ENCODE measurements at regions not wholly inside any gene's neighbourhood (a gene's known extent, or its start where the extent isn't known, plus 50 kb on each side); places are given as distances from the start of the nearest gene placed in this dataset.

GRCh38 chr13:64083811-64084210, 2668.2 kb upstream of the PCDH20 start:
- TF ChIP-seq TCF12 (IDR thresholded peaks at IDR 0.05; ENCODE audit: low read depth), result no peak
- TF ChIP-seq TEAD4 (IDR thresholded peaks at IDR 0.05), result no peak
- TF ChIP-seq REST (IDR thresholded peaks at IDR 0.05; ENCODE audit: low read depth), result no peak
- TF ChIP-seq CEBPB (IDR thresholded peaks at IDR 0.05), result no peak
- no peak for TF ChIP-seq NFIC (IDR thresholded peaks at IDR 0.05)

- TF ChIP-seq REST (IDR thresholded peaks at IDR 0.05; ENCODE audit: low read depth) (no peak), RAD21 (IDR thresholded peaks at IDR 0.05; ENCODE audit: low read depth) (no peak), NFIC (IDR thresholded peaks at IDR 0.05) (no peak), FOXM1 (IDR thresholded peaks at IDR 0.05; ENCODE audit: borderline replicate concordance, low read depth) (no peak), ZBTB7A (IDR thresholded peaks at IDR 0.05; ENCODE audit: low read depth) (no peak), TEAD4 (IDR thresholded peaks at IDR 0.05) (no peak), MAX (IDR thresholded peaks at IDR 0.05) (no peak)
These were observed 2667.7 kb upstream of the PCDH20 start for GRCh38 chr13:64083396-64083795.

GRCh38 chr13:64078480-64078936, 2662.9 kb upstream of the PCDH20 start:
- TF ChIP-seq TAF1 (IDR thresholded peaks at IDR 0.05; ENCODE audit: low read depth) (no peak), CEBPB (IDR thresholded peaks at IDR 0.05) (no peak), ZBTB7A (IDR thresholded peaks at IDR 0.05; ENCODE audit: low read depth) (no peak), NFIC (IDR thresholded peaks at IDR 0.05) (no peak)

- no peak for TF ChIP-seq NFIC (IDR thresholded peaks at IDR 0.05)
- no peak for TF ChIP-seq RAD21 (IDR thresholded peaks at IDR 0.05; ENCODE audit: low read depth)
- TF ChIP-seq CEBPB (IDR thresholded peaks at IDR 0.05), result no peak
- no peak for TF ChIP-seq TAF1 (IDR thresholded peaks at IDR 0.05; ENCODE audit: low read depth)
- TF ChIP-seq FOXM1 (IDR thresholded peaks at IDR 0.05; ENCODE audit: borderline replicate concordance, low read depth), result no peak
- no peak for TF ChIP-seq USF1 (IDR thresholded peaks at IDR 0.05)
- TF ChIP-seq ZBTB7A (IDR thresholded peaks at IDR 0.05; ENCODE audit: low read depth), result no peak
- TF ChIP-seq EGR1 (IDR thresholded peaks at IDR 0.05), result no peak
- no peak for TF ChIP-seq TCF12 (IDR thresholded peaks at IDR 0.05; ENCODE audit: low read depth)
- no peak for TF ChIP-seq MAX (IDR thresholded peaks at IDR 0.05)
- no peak for TF ChIP-seq YY1 (IDR thresholded peaks at IDR 0.05; ENCODE audit: low read depth)
- TF ChIP-seq CREB1 (IDR thresholded peaks at IDR 0.05; ENCODE audit: low read depth), result no peak
- no peak for TF ChIP-seq TEAD4 (IDR thresholded peaks at IDR 0.05)
- no peak for TF ChIP-seq EP300 (IDR thresholded peaks at IDR 0.05; ENCODE audit: borderline replicate concordance)
- no peak for TF ChIP-seq REST (IDR thresholded peaks at IDR 0.05; ENCODE audit: low read depth)
These were observed 2662.4 kb upstream of the PCDH20 start for GRCh38 chr13:64078025-64078424.

- no peak for TF ChIP-seq YY1 (IDR thresholded peaks at IDR 0.05; ENCODE audit: low read depth)
- no peak for TF ChIP-seq TEAD4 (IDR thresholded peaks at IDR 0.05)
- TF ChIP-seq RAD21 (IDR thresholded peaks at IDR 0.05; ENCODE audit: low read depth), result no peak
- no peak for TF ChIP-seq ZBTB7A (IDR thresholded peaks at IDR 0.05; ENCODE audit: low read depth)
- TF ChIP-seq FOXM1 (IDR thresholded peaks at IDR 0.05; ENCODE audit: borderline replicate concordance, low read depth), result no peak
- TF ChIP-seq TAF1 (IDR thresholded peaks at IDR 0.05; ENCODE audit: low read depth), result no peak
- no peak for TF ChIP-seq NFIC (IDR thresholded peaks at IDR 0.05)
- no peak for TF ChIP-seq USF1 (IDR thresholded peaks at IDR 0.05)
- TF ChIP-seq EP300 (IDR thresholded peaks at IDR 0.05; ENCODE audit: borderline replicate concordance), result no peak
- no peak for TF ChIP-seq TCF12 (IDR thresholded peaks at IDR 0.05; ENCODE audit: low read depth)
- no peak for TF ChIP-seq CREB1 (IDR thresholded peaks at IDR 0.05; ENCODE audit: low read depth)
- no peak for TF ChIP-seq EGR1 (IDR thresholded peaks at IDR 0.05)
- TF ChIP-seq CEBPB (IDR thresholded peaks at IDR 0.05), result no peak
- no peak for TF ChIP-seq REST (IDR thresholded peaks at IDR 0.05; ENCODE audit: low read depth)
- TF ChIP-seq MAX (IDR thresholded peaks at IDR 0.05), result no peak
These were observed 2660.1 kb upstream of the PCDH20 start for GRCh38 chr13:64075543-64076271.
